Neuronal stem cell (in vitro differentiated cells): ENCODE measurements at regions not wholly inside any gene's neighbourhood (a gene's known extent, or its start where the extent isn't known, plus 50 kb on each side); places are given as distances from the start of the nearest gene placed in this dataset.

ENCODE experiments used
- DNase-seq: peaks from one replicate; pipeline ENCODE4 v3.0.0-alpha.2; 2013; ENCODE audit warnings: low spot score
- H2AFZ ChIP-seq: one replicate; pipeline ENCODE4 v1.6.1; 2013; ENCODE audit warnings: mild to moderate bottlenecking, low read length, inconsistent platforms
- H2AK5ac ChIP-seq: 2 replicates; pipeline ENCODE4 v1.6.1; 2013; ENCODE audit warnings: low read depth, mild to moderate bottlenecking, inconsistent platforms, low read length, moderate library complexity, mixed read lengths
- H2BK120ac ChIP-seq: 2 replicates; pipeline ENCODE4 v1.6.1; 2013; ENCODE audit warnings: low read depth, mild to moderate bottlenecking, inconsistent platforms, low read length, moderate library complexity, mixed read lengths
- H2BK12ac ChIP-seq: one replicate; pipeline ENCODE4 v1.6.1; 2013; ENCODE audit warnings: low read length, inconsistent platforms
- H2BK15ac ChIP-seq: 2 replicates; pipeline ENCODE4 v1.6.1; 2013; ENCODE audit warnings: mild to moderate bottlenecking, low read length, inconsistent platforms, mixed read lengths
- H2BK5ac ChIP-seq: one replicate; pipeline ENCODE4 v1.6.1; 2013; ENCODE audit warnings: inconsistent platforms, mild to moderate bottlenecking, low read length, moderate library complexity
- H3K14ac ChIP-seq: one replicate; pipeline ENCODE4 v1.6.1; 2013; ENCODE audit warnings: low read length, inconsistent platforms
- H3K18ac ChIP-seq: 2 replicates; pipeline ENCODE4 v1.6.1; 2013; ENCODE audit warnings: low read length, inconsistent platforms
- H3K23ac ChIP-seq: 2 replicates; pipeline ENCODE4 v1.6.1; 2013; ENCODE audit warnings: low read depth, mild to moderate bottlenecking, mixed read lengths, low read length, inconsistent platforms; ENCODE audit not compliant: poor library complexity
- H3K27ac ChIP-seq: replicated peaks from 3 replicates; pipeline ENCODE4 v1.5.1; 2013; ENCODE audit warnings: low read length, inconsistent platforms
- H3K27me3 ChIP-seq, 3 experiments: 2 replicates each; pipeline ENCODE4 v1.6.1; 2013; ENCODE audit warnings: low read length in 3 of 3, mild to moderate bottlenecking in 2 of 3, inconsistent platforms in 1 of 3, low read depth in 1 of 3, mixed read lengths in 1 of 3, moderate library complexity in 1 of 3; ENCODE audit not compliant: control insufficient read depth in 3 of 3, insufficient read depth in 3 of 3
- H3K36me3 ChIP-seq, 2 donors: replicated peaks in 1 of 2; 2 replicates each; pipeline ENCODE4 v1.6.1; 2013; ENCODE audit warnings: low read length in 2 of 2; ENCODE audit not compliant: control insufficient read depth in 2 of 2, insufficient read depth in 2 of 2
- H3K4ac ChIP-seq: 2 replicates; pipeline ENCODE4 v1.6.1; 2013; ENCODE audit warnings: inconsistent platforms, mild to moderate bottlenecking, low read length, moderate library complexity
- H3K4me1 ChIP-seq, 2 donors: 1 replicate in 1 of 2; 2 replicates in 1 of 2; pipeline ENCODE4 v1.6.1; 2013; ENCODE audit warnings: low read length in 2 of 2, low read depth in 1 of 2; ENCODE audit not compliant: control insufficient read depth in 2 of 2, insufficient read depth in 1 of 2
- H3K4me2 ChIP-seq: one replicate; pipeline ENCODE4 v1.6.1; 2013; ENCODE audit warnings: mild to moderate bottlenecking, low read length, inconsistent platforms; ENCODE audit not compliant: insufficient read depth, poor library complexity, severe bottlenecking
- H3K4me3 ChIP-seq, 2 donors: 2 replicates each; pipeline ENCODE4 v1.5.1; 2013; ENCODE audit warnings: low read length in 2 of 2, mild to moderate bottlenecking in 2 of 2, inconsistent platforms in 1 of 2, moderate library complexity in 1 of 2
- H3K79me1 ChIP-seq: one replicate; pipeline ENCODE4 v1.6.1; 2013; ENCODE audit warnings: low read depth, mild to moderate bottlenecking, inconsistent platforms, low read length, moderate library complexity
- H3K9ac ChIP-seq: one replicate; pipeline ENCODE4 v1.6.1; 2013; ENCODE audit warnings: mild to moderate bottlenecking, low read depth, low read length, inconsistent platforms; ENCODE audit not compliant: poor library complexity
- H3K9me3 ChIP-seq, 2 donors: replicated peaks in 1 of 2; 2 replicates each; pipeline versions ENCODE3 to v1.6.1; 2013; ENCODE audit warnings: low read length in 2 of 2, mild to moderate bottlenecking in 2 of 2, inconsistent platforms in 1 of 2, low read depth in 1 of 2, mixed read lengths in 1 of 2, moderate library complexity in 1 of 2; ENCODE audit not compliant: control insufficient read depth in 2 of 2, insufficient read depth in 1 of 2
- H4K8ac ChIP-seq: one replicate; pipeline ENCODE4 v1.6.1; 2013; ENCODE audit warnings: low read depth, mild to moderate bottlenecking, inconsistent platforms, low read length, moderate library complexity
- H4K91ac ChIP-seq: one replicate; pipeline ENCODE4 v1.6.1; 2013; ENCODE audit warnings: low read length, low read depth, mild to moderate bottlenecking, inconsistent platforms; ENCODE audit not compliant: poor library complexity
- WGBS, 2 donors: extraction: QIAGEN DNeasy Blood & Tissue Kit; methylation state at CpG; one replicate each; pipeline ENCODE4 v1.1.7; 2013; ENCODE audit warnings: missing lambda C conversion rate in 2 of 2, mixed read lengths in 1 of 2; ENCODE audit not compliant: insufficient read length in 2 of 2, insufficient replicate concordance in 1 of 2; ENCODE audit errors: extremely low coverage in 2 of 2; 5-methylcytosine and 5-hydroxymethylcytosine counted together

DNA sequence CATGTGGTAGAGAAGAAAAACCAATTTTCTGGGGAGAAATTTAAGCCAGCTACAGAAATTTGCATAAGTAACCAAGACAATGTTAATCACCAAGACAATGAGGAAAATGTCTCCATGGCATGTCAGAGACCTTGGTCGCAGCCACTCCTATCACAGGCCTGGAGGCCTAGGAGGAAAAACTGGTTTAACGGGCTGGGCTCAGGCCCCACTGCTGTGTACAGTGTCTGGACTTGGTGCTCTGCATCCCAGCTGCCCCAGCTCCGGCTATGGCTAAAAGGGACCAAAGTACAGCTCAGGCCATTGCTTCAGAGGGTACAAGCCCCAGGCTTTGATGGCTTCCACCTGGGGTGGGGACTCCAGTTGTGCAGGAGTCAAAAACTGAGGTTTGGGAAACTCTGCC lies 1075.1 kb upstream of the CDH18 start:
- no CpG with 5 or more reads among the region's 3 CpGs for WGBS, 2 donors

GRCh38 chr5:21058289-21058688 lies 1070.3 kb upstream of the CDH18 start:
- H3K27ac ChIP-seq: no peak overlapping the region
- no peaks in the 10 kb centered on the region for H3K79me1 ChIP-seq
- no peak overlapping the region for H3K4me2 ChIP-seq
- no peak overlapping the region for H3K4ac ChIP-seq
- no peaks in the 10 kb centered on the region for H3K9me3 ChIP-seq
- DNase-seq: no peak
- WGBS, 2 donors: no CpG with 5 or more reads among the region's 5 CpGs
- H3K4me3 ChIP-seq: no peak overlapping the region
- H3K14ac ChIP-seq: no peak overlapping the region
- H2BK15ac ChIP-seq: no peak overlapping the region
- no peak overlapping the region for H4K91ac ChIP-seq
- no peak overlapping the region for H2BK5ac ChIP-seq
- H3K27me3 ChIP-seq: no peaks in the 10 kb centered on the region
- H3K36me3 ChIP-seq: no peaks in the 10 kb centered on the region
- H2AK5ac ChIP-seq: no peak overlapping the region
- H3K23ac ChIP-seq: no peak overlapping the region
- H3K18ac ChIP-seq: no peak overlapping the region
- H3K4me1 ChIP-seq: no peaks in the 10 kb centered on the region
- no peak overlapping the region for H2BK120ac ChIP-seq
- no peak overlapping the region for H2BK12ac ChIP-seq
- no peak overlapping the region for H3K9ac ChIP-seq
- no peak overlapping the region for H4K8ac ChIP-seq
- H2AFZ ChIP-seq: no peak overlapping the region

More for the DNA sequence above, 1075.1 kb upstream of the CDH18 start:
- no peak overlapping the region for H2BK15ac ChIP-seq
- no peaks in the 10 kb centered on the region for H3K36me3 ChIP-seq
- no peak overlapping the region for H3K14ac ChIP-seq
- no peak overlapping the region for H2AK5ac ChIP-seq
- no peak overlapping the region for H3K9ac ChIP-seq
- no peak overlapping the region for H3K4ac ChIP-seq
- no peaks in the 10 kb centered on the region for H3K4me1 ChIP-seq
- no peak for DNase-seq
- H3K18ac ChIP-seq: no peak overlapping the region
- no peaks in the 10 kb centered on the region for H3K9me3 ChIP-seq
- no peak overlapping the region for H2BK120ac ChIP-seq
- no peak overlapping the region for H3K27ac ChIP-seq
- H3K4me2 ChIP-seq: no peak overlapping the region
- no peaks in the 10 kb centered on the region for H3K27me3 ChIP-seq
- H3K4me3 ChIP-seq: no peak overlapping the region
- no peak overlapping the region for H2AFZ ChIP-seq
- no peak overlapping the region for H3K23ac ChIP-seq
- H3K79me1 ChIP-seq: no peaks in the 10 kb centered on the region
- H4K8ac ChIP-seq: no peak overlapping the region
- no peak overlapping the region for H2BK5ac ChIP-seq
- H4K91ac ChIP-seq: no peak overlapping the region
- no peak overlapping the region for H2BK12ac ChIP-seq

GRCh38 chr5:21051945-21052344 lies 1063.9 kb upstream of the CDH18 start:
- H3K4me1 ChIP-seq: no peaks in the 10 kb centered on the region
- H3K79me1 ChIP-seq: no peaks in the 10 kb centered on the region
- H2BK120ac ChIP-seq: no peak overlapping the region
- no peak overlapping the region for H4K8ac ChIP-seq
- H2BK12ac ChIP-seq: no peak overlapping the region
- no peak overlapping the region for H3K23ac ChIP-seq
- H2BK15ac ChIP-seq: no peak overlapping the region
- H3K14ac ChIP-seq: no peak overlapping the region
- no peaks in the 10 kb centered on the region for H3K27me3 ChIP-seq
- H3K9ac ChIP-seq: no peak overlapping the region
- no peak overlapping the region for H2AK5ac ChIP-seq
- H2BK5ac ChIP-seq: no peak overlapping the region
- no peak overlapping the region for H3K4me3 ChIP-seq
- H3K27ac ChIP-seq: no peak overlapping the region
- no peaks in the 10 kb centered on the region for H3K9me3 ChIP-seq
- no CpG with 5 or more reads among the region's 1 CpG for WGBS, 2 donors
- DNase-seq: no peak
- no peak overlapping the region for H2AFZ ChIP-seq
- no peak overlapping the region for H3K4me2 ChIP-seq
- no peak overlapping the region for H3K4ac ChIP-seq
- no peak overlapping the region for H3K18ac ChIP-seq
- H4K91ac ChIP-seq: no peak overlapping the region
- no peaks in the 10 kb centered on the region for H3K36me3 ChIP-seq

DNA sequence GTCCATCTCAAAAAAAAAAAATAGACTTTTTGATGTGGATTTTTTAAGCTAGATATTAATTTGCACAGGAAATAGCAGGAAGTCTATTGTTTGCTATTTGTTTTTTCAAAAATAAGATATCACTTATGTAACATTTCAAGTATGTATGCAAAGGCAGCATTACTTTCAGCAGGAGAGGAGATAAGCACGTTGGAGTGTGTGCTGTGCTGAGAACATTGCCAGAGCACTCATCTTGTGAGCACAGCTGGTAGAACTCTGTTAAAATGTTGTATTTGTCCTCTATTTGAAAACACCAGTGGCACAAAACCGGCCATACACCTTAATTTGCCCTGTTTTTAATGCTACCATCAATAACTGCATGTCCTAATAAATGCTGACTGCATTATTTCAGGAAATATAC lies 1061.9 kb upstream of the CDH18 start:
- no CpG with 5 or more reads among the region's 2 CpGs for WGBS, 2 donors
- Histone ChIP-seq H3K36me3 (no peaks in the 10 kb centered on the region), H3K18ac (no peak overlapping the region), H2BK12ac (no peak overlapping the region), H3K4me3 (no peak overlapping the region), H3K14ac (no peak overlapping the region), H3K27ac (no peak overlapping the region), H2BK5ac (no peak overlapping the region), H3K9ac (no peak overlapping the region), H3K27me3 (no peaks in the 10 kb centered on the region), H2BK120ac (no peak overlapping the region), H3K9me3 (no peaks in the 10 kb centered on the region), H3K4me1 (no peaks in the 10 kb centered on the region), H4K8ac (no peak overlapping the region), H2BK15ac (no peak overlapping the region), H3K79me1 (no peaks in the 10 kb centered on the region), H3K4me2 (no peak overlapping the region), H2AK5ac (no peak overlapping the region), H3K4ac (no peak overlapping the region), H3K23ac (no peak overlapping the region), H4K91ac (no peak overlapping the region), H2AFZ (no peak overlapping the region)
- DNase-seq: no peak
